GM12875 (cell line): ENCODE measurements at regions not wholly inside any gene's neighbourhood (a gene's known extent, or its start where the extent isn't known, plus 50 kb on each side); places are given as distances from the start of the nearest gene placed in this dataset.

ENCODE experiments used
- H3K4me3 ChIP-seq: one replicate; pipeline ENCODE4 v1.5.1; 2011; ENCODE audit warnings: low read depth, low read length, control low read depth
- TF ChIP-seq, protein P1 (sequence below): IDR thresholded peaks from 2 replicates; pipeline ENCODE4 v1.5.1; 2011; ENCODE audit warnings: low read depth, mild to moderate bottlenecking, control low read depth, inconsistent platforms, low read length, moderate library complexity, borderline replicate concordance; ENCODE audit not compliant: insufficient read depth

DNA sequence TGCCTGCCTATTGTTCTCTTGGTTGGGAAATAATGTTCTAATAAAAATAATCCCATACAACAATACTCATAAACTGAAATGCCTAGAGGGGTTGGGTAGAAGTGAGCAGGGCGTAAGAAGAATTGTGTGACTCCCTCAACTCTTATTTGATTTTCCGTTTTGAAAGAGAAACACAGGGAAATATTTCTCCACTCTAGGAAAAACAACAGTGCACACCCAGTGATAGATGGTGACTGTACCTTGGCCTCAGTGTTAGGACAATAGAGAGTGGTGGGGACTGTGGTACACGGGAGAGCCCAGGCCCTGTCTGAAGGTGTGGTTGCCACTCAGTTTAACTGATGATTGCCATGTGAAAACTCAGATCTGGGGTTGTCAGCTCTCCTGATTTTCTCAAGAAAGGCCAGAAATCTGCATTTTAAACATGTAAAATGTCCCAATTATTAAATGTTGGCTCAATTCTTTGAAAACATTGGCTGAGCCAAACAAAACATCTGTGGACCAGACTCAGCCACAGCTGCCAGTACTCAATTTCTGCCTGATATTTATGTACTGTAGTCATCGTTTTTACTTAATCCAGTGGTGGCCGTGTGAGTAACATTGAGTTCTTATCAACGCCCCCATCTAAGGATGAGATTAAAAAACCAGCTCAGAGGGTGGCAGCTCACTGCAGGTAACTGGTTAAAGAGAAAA lies 103.8 kb upstream of the ZNF618 start:
- TF ChIP-seq, protein P1, sequence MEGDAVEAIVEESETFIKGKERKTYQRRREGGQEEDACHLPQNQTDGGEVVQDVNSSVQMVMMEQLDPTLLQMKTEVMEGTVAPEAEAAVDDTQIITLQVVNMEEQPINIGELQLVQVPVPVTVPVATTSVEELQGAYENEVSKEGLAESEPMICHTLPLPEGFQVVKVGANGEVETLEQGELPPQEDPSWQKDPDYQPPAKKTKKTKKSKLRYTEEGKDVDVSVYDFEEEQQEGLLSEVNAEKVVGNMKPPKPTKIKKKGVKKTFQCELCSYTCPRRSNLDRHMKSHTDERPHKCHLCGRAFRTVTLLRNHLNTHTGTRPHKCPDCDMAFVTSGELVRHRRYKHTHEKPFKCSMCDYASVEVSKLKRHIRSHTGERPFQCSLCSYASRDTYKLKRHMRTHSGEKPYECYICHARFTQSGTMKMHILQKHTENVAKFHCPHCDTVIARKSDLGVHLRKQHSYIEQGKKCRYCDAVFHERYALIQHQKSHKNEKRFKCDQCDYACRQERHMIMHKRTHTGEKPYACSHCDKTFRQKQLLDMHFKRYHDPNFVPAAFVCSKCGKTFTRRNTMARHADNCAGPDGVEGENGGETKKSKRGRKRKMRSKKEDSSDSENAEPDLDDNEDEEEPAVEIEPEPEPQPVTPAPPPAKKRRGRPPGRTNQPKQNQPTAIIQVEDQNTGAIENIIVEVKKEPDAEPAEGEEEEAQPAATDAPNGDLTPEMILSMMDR, result no peak
- H3K4me3 ChIP-seq, result no peak overlapping the region

DNA sequence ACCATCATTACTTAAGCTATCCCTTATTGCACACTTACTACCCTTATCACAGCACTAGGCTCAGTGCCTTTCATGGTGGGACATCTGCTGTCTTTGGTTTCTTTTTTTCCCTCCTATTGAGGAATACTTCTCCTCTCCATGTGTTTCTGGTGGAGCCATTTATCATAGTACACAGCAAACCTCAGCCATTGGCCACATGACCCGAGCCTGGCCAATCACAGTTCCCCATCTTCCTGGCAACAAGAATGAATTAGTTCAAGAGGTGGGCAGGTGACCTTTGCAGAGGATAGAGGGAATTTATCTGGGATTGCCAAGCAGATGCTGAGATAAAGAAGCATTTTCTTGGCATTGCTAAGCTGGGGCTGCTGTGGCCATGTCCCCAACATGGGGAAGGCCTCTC lies 101.1 kb upstream of the ZNF618 start:
- TF ChIP-seq, protein P1, result no peak
- no peak overlapping the region for H3K4me3 ChIP-seq

DNA sequence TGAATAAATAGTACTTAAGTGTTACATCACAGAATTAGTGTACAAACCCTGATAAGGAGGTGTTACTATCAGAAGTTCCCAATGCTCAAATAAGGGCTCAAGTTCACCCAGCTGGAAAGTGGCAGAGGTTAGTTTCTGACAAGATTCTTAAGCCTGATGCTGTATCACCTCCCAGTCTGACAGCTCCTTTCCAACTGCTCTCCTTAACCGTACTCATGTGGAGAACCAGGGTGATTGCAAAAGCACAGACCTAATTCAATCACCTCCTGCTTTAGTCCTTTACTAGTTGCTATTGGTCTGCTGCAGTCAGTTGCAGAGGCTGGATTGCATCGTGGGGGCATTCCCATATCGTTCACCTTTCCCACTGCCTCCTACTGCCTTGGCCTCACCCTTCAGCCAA lies 100.4 kb upstream of the ZNF618 start:
- TF ChIP-seq, protein P1, result no peak
- no peak overlapping the region for H3K4me3 ChIP-seq

DNA sequence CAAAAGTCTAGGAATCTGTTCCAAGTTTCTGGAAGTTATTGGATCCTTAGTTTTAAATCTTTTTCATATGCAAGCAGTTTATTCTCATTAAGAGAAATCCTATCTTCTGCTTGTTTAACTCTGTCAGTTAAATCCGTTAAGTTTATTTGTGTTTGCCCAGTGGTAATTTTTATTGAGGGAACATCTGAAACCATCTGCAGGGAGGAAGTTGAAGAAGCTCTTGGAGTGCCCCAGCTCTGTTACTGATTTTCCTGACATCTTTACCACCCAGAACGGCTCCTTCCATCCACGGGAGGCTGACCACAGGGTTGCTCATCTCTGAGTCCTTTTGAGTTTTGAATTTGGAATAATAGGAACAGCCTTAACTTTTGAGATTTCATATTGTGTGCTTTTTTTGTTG lies 99.9 kb upstream of the ZNF618 start:
- TF ChIP-seq, protein P1, result no peak

DNA sequence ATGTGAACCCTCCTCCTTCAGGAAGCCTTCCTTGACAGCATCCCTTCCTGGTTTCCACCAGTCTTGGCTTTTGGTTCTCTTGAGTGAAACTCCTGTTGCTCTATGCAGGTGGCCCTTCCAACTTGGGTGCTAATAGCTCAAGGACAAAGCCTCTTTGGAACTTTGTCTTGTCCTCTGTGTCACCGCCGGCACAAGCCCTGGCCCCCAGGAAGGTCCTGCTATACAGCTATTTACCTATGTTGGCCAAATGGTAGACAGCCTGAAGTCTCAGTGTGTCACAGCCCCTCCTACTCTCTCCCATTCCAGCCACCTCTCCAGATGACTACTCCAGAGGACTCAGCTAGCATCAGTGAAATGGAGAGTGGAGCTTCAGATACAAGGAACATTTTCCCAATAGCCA lies 94.7 kb upstream of the ZNF618 start:
- TF ChIP-seq, protein P1, result no peak
- no peak overlapping the region for H3K4me3 ChIP-seq

More for the DNA sequence above, 99.9 kb upstream of the ZNF618 start:
- H3K4me3 ChIP-seq, result no peak overlapping the region

DNA sequence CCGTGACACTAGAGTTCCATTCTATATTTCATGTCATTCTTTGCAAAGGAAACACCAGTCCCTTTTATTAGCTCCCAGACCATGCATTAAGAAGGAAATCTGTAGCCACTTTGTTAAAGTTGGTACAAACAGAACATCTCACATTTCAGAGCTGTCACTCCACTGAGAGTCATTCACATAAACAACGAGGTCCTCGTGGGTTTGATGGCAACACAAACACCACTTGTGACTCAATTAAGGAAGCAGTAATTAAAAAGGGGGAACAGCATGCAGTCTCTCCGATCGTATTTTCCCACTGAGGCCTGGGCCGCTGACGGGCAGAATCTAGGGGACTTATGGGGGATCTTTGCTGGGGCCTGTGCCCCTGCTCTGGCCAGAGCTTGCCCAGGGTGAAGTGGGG lies 94.2 kb upstream of the ZNF618 start:
- TF ChIP-seq, protein P1, result no peak
- no peak overlapping the region for H3K4me3 ChIP-seq

DNA sequence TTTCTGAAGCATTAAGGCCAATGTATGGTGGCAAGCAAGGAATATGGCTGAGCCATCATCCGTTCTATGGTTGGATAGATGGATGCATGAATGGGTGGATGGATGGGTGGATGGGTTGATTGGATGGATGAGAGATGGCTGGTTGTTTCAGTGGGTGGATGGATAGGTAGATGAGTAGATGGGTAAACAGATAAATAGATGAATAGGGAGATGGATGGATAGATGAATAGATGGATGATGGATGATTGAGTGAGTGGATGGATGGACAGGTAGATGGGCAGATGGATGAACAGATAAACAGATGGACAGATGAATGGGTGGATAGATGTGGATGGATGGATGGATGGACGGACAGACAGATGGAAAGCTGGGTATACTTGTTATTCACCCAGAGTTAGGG lies 92.6 kb upstream of the ZNF618 start:
- H3K4me3 ChIP-seq, result no peak overlapping the region
- TF ChIP-seq, protein P1, result no peak
